Skeletal muscle cell (primary cell): ENCODE measurements at regions not wholly inside any gene's neighbourhood (a gene's known extent, or its start where the extent isn't known, plus 50 kb on each side); places are given as distances from the start of the nearest gene placed in this dataset.

Experiments used
- DNase-seq: peaks from one replicate; pipeline ENCODE4 v3.0.0-alpha.2; 2010; ENCODE audit warnings: low read depth
- H3K4me3 ChIP-seq: 2 replicates; pipeline ENCODE4 v1.5.1; 2011; ENCODE audit warnings: low read depth, mild to moderate bottlenecking, control low read depth, low read length, moderate library complexity

- no peak overlapping the region for H3K4me3 ChIP-seq
- DNase-seq, result no peak
These were observed 250.7 kb upstream of the GATB start for GRCh38 chr4:152011469-152011868.

DNA sequence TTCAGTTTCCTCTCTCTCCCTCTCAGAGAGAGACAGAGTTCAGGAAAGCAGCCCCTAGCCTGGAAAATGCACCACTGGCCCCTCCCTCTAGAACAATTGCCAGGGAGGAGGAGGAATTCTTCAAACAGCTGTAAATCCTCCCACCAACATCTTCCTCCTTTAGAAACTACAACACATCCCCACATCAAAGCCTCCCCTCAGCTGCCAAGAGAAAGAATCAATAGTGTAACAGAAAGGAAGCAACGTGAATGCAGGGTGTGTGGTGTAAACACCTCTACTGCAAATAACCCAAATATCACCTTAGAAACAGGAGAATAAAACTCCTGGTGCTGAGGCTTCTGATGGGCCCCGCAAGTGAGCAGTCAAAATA lies 249.9 kb upstream of the GATB start:
- H3K4me3 ChIP-seq, result no peak overlapping the region
- no peak for DNase-seq

- no peak for DNase-seq
- H3K4me3 ChIP-seq, result no peak overlapping the region
These were observed 249.3 kb upstream of the GATB start for GRCh38 chr4:152009983-152010709.

DNA sequence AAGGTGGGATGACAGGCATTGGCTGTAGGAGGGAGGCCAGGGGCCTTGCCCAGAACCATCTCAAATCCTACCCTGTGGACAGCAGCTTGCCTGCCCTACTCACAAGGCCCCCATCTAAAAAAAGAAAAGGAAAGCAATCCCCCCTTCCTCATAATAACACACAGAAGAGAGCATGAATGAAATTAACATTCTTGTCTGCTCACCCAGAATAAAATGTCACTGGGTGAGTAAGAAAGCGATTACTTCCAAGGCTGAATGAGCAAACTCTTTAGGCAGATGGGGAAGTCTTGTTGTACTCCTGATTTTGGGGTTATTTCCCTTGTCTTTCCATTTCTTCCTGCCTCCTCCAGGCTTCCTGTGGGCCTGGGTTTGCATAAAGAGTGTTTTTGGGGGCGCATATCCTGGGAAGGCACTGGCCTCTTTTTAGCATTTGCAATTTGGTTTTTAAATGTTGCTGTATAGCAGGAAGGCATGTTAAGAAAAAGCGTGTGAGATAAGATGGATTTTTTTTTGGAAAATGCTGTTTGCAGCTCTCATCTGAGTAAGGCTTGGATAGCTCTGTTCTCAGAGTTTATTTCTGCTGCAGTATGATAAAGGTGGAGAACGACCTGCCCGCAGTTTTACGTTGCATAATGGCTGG lies 248.3 kb upstream of the GATB start:
- no peak for DNase-seq
- H3K4me3 ChIP-seq, result no peak overlapping the region

DNA sequence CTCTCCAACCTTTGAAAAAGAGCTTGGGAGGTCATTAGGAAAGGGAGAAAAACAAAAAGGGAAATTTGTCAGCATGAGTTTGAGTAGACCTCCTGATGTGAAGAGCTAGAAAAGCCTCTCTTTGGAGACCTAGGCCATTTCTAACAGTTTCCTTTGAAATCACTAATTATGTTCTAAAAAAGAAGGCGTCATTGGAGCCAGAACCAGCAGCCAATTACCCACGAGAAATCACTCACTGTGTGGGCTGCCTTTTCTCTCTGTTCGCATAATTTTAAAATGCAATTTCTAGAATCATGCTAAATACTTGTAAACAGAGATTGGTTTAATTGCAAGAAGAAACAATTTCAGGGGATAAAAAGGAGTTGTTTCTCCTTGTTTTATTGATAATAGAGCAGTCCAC lies 246.3 kb upstream of the GATB start:
- DNase-seq, result no peak
- no peak overlapping the region for H3K4me3 ChIP-seq

- no peak for DNase-seq
- H3K4me3 ChIP-seq, result no peak overlapping the region
These were observed 244.0 kb upstream of the GATB start for GRCh38 chr4:152004801-152005200.

DNA sequence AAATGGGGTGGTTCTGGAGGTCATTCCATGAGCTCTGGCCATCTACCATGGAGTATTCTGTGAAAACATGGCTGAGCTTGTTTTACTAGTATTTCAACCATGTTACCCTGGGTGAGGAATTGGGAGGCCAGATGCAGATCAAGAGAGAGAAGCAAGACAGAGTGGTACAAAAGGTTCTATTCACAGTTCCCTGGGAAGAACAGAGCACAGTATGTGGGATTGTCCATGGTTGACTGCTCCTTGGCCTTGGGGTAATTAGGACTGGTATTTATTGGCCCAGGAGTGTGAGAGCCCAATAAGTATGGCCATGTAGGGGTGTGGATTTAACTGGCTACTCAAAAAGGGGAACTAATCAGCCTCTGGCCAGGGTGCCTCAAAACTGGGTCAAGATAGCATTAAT lies 239.7 kb upstream of the GATB start:
- no peak overlapping the region for H3K4me3 ChIP-seq
- no peak for DNase-seq

GRCh38 chr4:151998723-151999122 lies 237.9 kb upstream of the GATB start:
- no peak for DNase-seq

GRCh38 chr4:151997461-151997860 lies 236.7 kb upstream of the GATB start:
- no peak for DNase-seq
- H3K4me3 ChIP-seq, result no peak overlapping the region

More at GRCh38 chr4:151998723-151999122, 237.9 kb upstream of the GATB start:
- H3K4me3 ChIP-seq, result no peak overlapping the region

DNA sequence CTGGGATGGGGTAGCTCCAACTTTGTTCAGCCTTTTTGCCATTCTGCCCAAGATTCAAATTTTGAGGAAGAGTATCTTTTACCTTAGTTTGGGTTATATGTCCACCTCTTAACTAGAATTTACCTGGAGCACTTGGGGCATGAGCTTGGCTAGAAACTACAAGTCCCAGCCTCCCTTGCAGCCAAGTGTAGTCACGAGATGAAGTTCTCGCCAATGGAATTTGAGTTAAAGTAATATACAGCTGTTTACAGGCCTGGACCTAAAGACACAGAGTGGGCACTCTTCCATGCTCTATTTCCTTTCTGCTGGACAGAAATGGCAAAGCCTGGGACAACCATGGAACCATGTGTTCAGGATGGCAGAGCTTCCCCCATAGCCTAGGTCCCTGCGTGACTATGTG lies 233.6 kb upstream of the GATB start:
- no peak for DNase-seq
- no peak overlapping the region for H3K4me3 ChIP-seq

- DNase-seq, result no peak
- no peak overlapping the region for H3K4me3 ChIP-seq
These were observed 232.7 kb upstream of the GATB start for GRCh38 chr4:151993521-151993920.

DNA sequence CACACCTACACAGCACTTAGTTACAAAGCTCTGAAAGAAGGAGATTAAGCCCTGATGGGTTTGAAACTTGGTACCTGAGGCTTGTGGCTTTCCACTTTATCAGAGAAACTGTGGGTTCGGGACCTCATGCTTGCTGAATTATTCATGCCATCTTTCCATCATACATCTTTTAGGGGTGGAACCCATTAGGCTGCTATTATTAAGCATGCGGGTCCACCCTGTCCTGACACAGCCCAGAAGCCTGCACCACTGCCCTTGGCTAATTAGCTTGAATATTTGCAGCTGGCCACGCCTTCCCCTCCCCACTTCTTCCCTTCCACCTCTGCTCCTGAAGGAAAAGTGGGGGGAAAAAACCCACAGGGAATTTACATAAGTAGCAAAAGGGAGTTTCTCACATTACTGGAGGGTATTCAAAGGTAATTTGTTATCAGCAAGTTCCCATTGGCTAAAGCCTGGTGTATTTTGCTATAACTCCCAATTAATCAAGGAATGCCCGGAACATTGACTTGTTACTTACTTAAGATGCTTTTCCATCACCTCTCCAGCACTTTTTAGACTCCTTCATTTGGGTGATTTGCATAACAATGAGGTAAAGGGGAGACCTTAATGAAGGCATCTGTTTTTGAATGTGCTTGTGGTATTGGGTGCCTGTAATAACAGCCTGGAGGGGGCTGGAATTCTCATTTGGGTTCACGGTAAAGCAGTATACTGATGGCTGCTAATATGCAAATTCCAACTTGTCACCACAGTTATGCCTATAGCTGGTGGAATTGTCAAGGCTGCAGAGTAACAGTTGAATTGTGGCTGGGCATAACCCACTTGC lies 231.7 kb upstream of the GATB start:
- no peak overlapping the region for H3K4me3 ChIP-seq
- no peak for DNase-seq

DNA sequence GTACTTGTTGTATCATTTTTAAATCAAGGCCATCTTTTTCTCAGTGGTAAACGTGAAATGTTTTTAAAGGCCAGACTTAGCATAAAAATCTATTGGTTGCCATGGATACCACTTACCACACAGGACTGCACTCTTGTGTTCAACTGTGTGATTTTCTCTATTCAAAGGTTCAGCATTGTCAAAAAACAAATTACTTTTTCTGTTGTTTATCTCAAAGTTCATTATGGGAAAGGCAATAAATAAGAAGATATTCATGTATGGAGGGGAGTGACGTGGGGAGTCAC lies 231.0 kb upstream of the GATB start:
- no peak for DNase-seq
- no peak overlapping the region for H3K4me3 ChIP-seq

DNA sequence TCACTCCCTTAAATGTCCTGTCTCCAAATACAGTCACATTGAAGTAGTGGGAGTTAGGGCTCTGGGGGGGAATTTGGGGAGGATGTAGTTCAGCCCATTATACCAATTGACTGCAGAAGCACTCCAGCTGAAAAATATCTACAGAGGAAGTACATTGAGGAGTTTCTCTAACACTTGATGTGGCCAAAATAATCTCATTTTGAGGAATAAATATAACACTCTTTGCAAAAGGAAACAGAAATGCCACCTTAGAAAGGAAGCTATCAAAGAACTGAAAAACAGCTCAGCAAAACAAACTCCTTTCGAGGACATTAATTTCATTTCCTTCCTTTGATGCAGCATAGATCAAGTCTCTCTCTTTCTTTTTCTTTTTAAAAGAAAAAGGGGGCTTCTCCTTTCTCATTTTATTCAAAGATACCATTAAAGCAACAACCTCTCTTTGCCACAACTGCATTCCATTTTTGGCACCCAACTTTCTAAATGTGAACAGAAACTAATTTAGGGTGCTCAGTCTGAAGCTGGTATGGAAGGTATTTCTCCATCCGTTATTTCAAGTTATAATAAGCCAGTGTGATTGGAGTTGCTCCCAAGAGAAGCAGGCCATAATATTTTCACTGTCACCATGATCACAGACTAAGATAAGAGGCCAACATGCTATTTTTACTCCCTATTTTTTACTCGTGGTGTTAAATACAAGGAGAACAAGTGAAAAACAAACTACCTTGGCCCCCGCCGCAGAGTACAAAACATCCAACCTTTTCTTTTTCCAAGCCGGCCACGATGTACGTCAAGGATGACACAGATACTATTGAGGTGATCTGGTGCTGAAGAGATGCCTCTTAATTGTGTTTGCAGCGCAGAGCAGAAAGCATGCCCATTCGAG lies 230.4 kb upstream of the GATB start:
- no peak for DNase-seq

DNA sequence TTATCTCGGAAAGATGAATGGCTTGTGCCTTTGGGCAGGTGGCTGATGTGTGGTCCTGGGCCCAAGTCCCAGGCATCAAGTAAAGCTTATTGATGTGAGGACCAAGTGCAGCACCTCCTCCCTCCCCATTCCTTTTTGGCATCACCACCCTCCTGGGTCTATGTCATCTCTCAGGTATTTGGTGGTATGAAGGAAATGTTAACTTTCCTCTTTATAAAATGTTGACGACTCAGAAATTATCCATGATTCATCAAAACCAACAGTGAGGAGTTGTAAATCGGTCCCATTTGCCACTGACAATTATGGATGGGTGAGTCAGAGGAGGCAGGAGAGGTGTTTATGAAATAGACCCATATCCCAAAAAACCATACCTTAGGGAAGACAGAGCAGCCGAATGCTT lies 229.4 kb upstream of the GATB start:
- no peak overlapping the region for H3K4me3 ChIP-seq
- no peak for DNase-seq

More for the DNA sequence above, 230.4 kb upstream of the GATB start:
- H3K4me3 ChIP-seq, result no peak overlapping the region

DNA sequence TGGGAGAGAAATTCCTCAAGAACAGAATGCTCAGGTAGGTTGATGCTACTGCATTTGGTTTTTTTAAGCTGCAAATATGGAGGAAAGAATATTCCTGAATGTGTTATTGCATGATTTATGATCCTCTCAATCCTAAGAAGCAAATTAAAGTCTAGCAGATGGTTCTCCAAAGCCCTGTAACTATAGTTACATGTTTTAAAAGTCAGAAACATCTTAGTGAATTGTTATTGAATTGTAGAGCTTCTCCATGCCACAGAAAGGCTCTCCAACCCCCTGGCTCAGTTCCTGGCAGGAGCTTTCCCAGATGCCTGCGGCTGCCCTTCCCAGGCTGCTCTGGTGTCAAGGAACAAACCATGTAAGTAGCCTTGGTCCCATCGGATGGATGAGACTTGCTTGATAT lies 227.8 kb upstream of the GATB start:
- H3K4me3 ChIP-seq, result no peak overlapping the region
- no peak for DNase-seq

GRCh38 chr4:151987606-151988005 lies 226.8 kb upstream of the GATB start:
- no peak for DNase-seq
- no peak overlapping the region for H3K4me3 ChIP-seq

DNA sequence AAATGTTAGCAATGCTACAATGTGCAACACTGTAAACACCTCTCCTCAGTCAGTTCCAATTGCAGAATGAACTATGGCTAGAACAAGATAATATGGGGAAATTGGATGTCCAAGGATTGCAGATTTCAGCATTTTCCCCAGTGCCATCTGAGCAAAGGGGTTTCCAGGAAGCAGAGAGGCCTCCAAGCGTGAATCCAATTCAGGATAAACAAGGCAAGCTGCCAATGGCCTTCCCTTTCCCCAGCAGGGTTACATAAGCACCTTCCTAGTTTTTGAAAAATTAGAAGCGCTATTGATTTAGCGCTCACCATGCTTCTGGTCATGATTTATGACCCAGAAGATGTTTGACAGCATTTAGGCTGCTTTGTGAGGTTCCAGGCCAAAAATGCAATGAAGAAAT lies 223.0 kb upstream of the GATB start:
- no peak overlapping the region for H3K4me3 ChIP-seq

DNA sequence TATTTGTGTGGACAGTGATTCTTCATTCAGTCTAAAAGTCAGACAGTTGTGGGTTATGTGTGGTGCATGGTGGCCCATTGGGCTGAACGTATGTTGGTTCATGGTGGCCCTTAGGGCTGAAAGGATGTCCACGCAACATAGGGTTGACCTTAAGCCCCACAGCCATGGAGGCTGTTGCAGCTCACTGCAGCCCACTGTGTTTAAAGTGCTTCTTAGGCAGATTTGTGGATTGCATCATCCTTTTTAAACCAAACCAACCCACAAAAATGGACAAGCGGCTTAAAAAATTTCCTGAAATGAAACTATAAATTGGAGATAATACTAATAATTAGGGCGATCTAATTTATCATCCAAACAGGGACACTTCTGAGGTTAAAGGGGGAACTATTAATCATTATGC lies 219.0 kb upstream of the GATB start:
- H3K4me3 ChIP-seq, result no peak overlapping the region
- DNase-seq, result no peak

More for the DNA sequence above, 223.0 kb upstream of the GATB start:
- DNase-seq, result no peak

GRCh38 chr4:151968643-151969042 lies 207.8 kb upstream of the GATB start:
- DNase-seq, result no peak
- H3K4me3 ChIP-seq, result no peak overlapping the region
